ENCODE measurements at regions not wholly inside any gene's neighbourhood (a gene's known extent, or its start where the extent isn't known, plus 50 kb on each side); places are given as distances from the start of the nearest gene placed in this dataset.

GRCh38 chr14:101362529-101363260 lies 198.6 kb upstream of the DIO3 start:
- no peaks in the 10 kb centered on the region for H3K27me3 ChIP-seq (ENCODE audit: control insufficient read depth in 3 of 3, insufficient read depth in 3 of 3, low read length in 2 of 3)
- ATAC-seq (ENCODE audit: insufficient read depth, low FRiP score): no peak
- no peaks in the 10 kb centered on the region for H3K36me3 ChIP-seq (ENCODE audit: control insufficient read depth in 4 of 4, insufficient read depth in 4 of 4, low read length in 4 of 4)
- H3K9ac ChIP-seq (ENCODE audit: insufficient read depth in 1 of 2, low read length in 2 of 2): no peak overlapping the region
- no peak overlapping the region for H3K4me3 ChIP-seq
- H3K27ac ChIP-seq (ENCODE audit: low read depth in 1 of 2, low read length in 1 of 2): no peak overlapping the region
- no peak for TF ChIP-seq CTCF (IDR thresholded peaks at IDR 0.05; ENCODE audit: control extremely low read depth, extremely low read depth)
- DNase-seq: no peak
- 87 to 92% methylated on average over 17 of the region's 17 CpGs for WGBS, 2 donors
- peaks cover 0 to 3% (median 0%) of the 10 kb centered on the region in 4 donors for H3K9me3 ChIP-seq (ENCODE audit: control insufficient read depth in 4 of 4, insufficient read depth in 3 of 4, low read length in 3 of 4)
- H3K4me1 ChIP-seq (ENCODE audit: control insufficient read depth in 5 of 5, insufficient read depth in 5 of 5, low read length in 5 of 5): peaks cover 0 to 64% (median 25%) of the 10 kb centered on the region in 5 donors

- no peak overlapping the region for H3K9ac ChIP-seq (ENCODE audit: insufficient read depth in 1 of 2, low read length in 2 of 2)
- H3K36me3 ChIP-seq (ENCODE audit: control insufficient read depth in 4 of 4, insufficient read depth in 4 of 4, low read length in 4 of 4): no peaks in the 10 kb centered on the region
- peaks cover 0 to under 1% (median 0%) of the 10 kb centered on the region in 4 donors for H3K9me3 ChIP-seq (ENCODE audit: control insufficient read depth in 4 of 4, insufficient read depth in 3 of 4, low read length in 3 of 4)
- no peak overlapping the region for H3K4me3 ChIP-seq
- ATAC-seq (ENCODE audit: insufficient read depth, low FRiP score) (no peak), DNase-seq (no peak)
- no peaks in the 10 kb centered on the region for H3K27me3 ChIP-seq (ENCODE audit: control insufficient read depth in 3 of 3, insufficient read depth in 3 of 3, low read length in 2 of 3)
- H3K4me1 ChIP-seq (ENCODE audit: control insufficient read depth in 5 of 5, insufficient read depth in 5 of 5, low read length in 5 of 5): peaks cover 0 to 61% (median 25%) of the 10 kb centered on the region in 5 donors
- H3K27ac ChIP-seq (ENCODE audit: low read depth in 1 of 2, low read length in 1 of 2): no peak overlapping the region
- 83 to 88% methylated on average over 2 of the region's 2 CpGs for WGBS, 2 donors
- no peak for TF ChIP-seq CTCF (IDR thresholded peaks at IDR 0.05; ENCODE audit: control extremely low read depth, extremely low read depth)
These were observed 198.1 kb upstream of the DIO3 start for GRCh38 chr14:101363261-101363555.

- H3K9me3 ChIP-seq (ENCODE audit: control insufficient read depth in 4 of 4, insufficient read depth in 3 of 4, low read length in 3 of 4): no peaks in the 10 kb centered on the region
- no peak for ATAC-seq (ENCODE audit: insufficient read depth, low FRiP score)
- H3K27me3 ChIP-seq (ENCODE audit: control insufficient read depth in 3 of 3, insufficient read depth in 3 of 3, low read length in 2 of 3): no peaks in the 10 kb centered on the region
- DNase-seq: no peak
- WGBS, 2 donors: 83 to 93% methylated on average over 16 of the region's 16 CpGs
- TF ChIP-seq CTCF (IDR thresholded peaks at IDR 0.05; ENCODE audit: control extremely low read depth, extremely low read depth): no peak
- H3K36me3 ChIP-seq (ENCODE audit: control insufficient read depth in 4 of 4, insufficient read depth in 4 of 4, low read length in 4 of 4): no peaks in the 10 kb centered on the region
- peaks cover 0 to 59% (median 21%) of the 10 kb centered on the region in 5 donors for H3K4me1 ChIP-seq (ENCODE audit: control insufficient read depth in 5 of 5, insufficient read depth in 5 of 5, low read length in 5 of 5)
- H3K9ac ChIP-seq (ENCODE audit: insufficient read depth in 1 of 2, low read length in 2 of 2): no peak overlapping the region
- H3K4me3 ChIP-seq: no peak overlapping the region
- H3K27ac ChIP-seq (ENCODE audit: low read depth in 1 of 2, low read length in 1 of 2): peak overlapping the region in 1 of 2 donors; percentile 21
These were observed 197.4 kb upstream of the DIO3 start for GRCh38 chr14:101363880-101364391.
